HCT116 (cell line): ENCODE measurements at regions not wholly inside any gene's neighbourhood (a gene's known extent, or its start where the extent isn't known, plus 50 kb on each side); places are given as distances from the start of the nearest gene placed in this dataset.

Experiments used
- ATAC-seq: fragments of 200-7000 bp; cut with Tn5 transposase; 2 replicates; pipeline ENCODE4 v1.9.1; 2020; ENCODE audit warnings: mild to moderate bottlenecking, moderate library complexity
- BruUV-seq: library from RNA; stranded (reverse); fragments of 400-500 nt; replicated peaks from 2 replicates; lab custom pipeline; 2021; lab: Mats Ljungman, UMichigan
- CTCF ChIA-PET: fragments of 300-600 bp; sonication (Branson Sonifier 250); formaldehyde crosslinking; loops from one replicate; lab custom pipeline; 2021; ENCODE audit warnings: antibody characterized with exemption; lab: Charles Lee
- POLR2A ChIA-PET: fragments of 300-600, 350-600 bp; sonication (Branson Sonifier 250); formaldehyde crosslinking; loops from one replicate; lab custom pipeline; 2021; ENCODE audit warnings: antibody characterized with exemption; lab: Charles Lee
- RAD21 ChIA-PET, 2 experiments: fragments of 300-600 bp; sonication (Branson Sonifier 250); formaldehyde crosslinking; loops; one replicate each; lab custom pipeline; 2023; ENCODE audit warnings: low total read pairs in 2 of 2; ENCODE audit not compliant: uncharacterized antibody in 2 of 2, unreplicated experiment in 2 of 2, low non-redundant PET in 1 of 2; lab: Charles Lee
- DNase-seq: peaks from one replicate; pipeline ENCODE4 v3.0.0-alpha.2; 2010; ENCODE audit warnings: low read depth, low spot score
- H2AFZ ChIP-seq: fragments of 200-600 bp; shearing (Covaris generic), sonication (generic); 2 replicates; pipeline ENCODE4 v1.6.1; 2017; ENCODE audit warnings: low read depth, mixed run types, mixed read lengths, antibody characterized with exemption, low read length; ENCODE audit not compliant: poor library complexity, severe bottlenecking
- H3K27ac ChIP-seq: 2 replicates; pipeline ENCODE4 v1.5.1; 2012; ENCODE audit warnings: low read depth, low read length
- H3K27me3 ChIP-seq: fragments of 200-600 bp; sonication (generic); 2 replicates; pipeline ENCODE4 v1.6.1; 2016; ENCODE audit warnings: mixed run types, low read length, mixed read lengths; ENCODE audit not compliant: insufficient read depth
- H3K36me3 ChIP-seq, 2 experiments: fragments of 200-500 bp in 1 of 2; fragments of 200-600 bp in 1 of 2; sonication (Bioruptor generic) in 1 of 2; sonication (generic) in 1 of 2; 2 replicates each; pipeline versions ENCODE4 v1.5.1 to v1.6.1; 2014 to 2016; ENCODE audit warnings: low read length in 2 of 2, inconsistent platforms in 1 of 2, mixed read lengths in 1 of 2, mixed run types in 1 of 2; ENCODE audit not compliant: insufficient read depth in 2 of 2, control insufficient read depth in 1 of 2
- H3K4me1 ChIP-seq, 2 experiments: fragments of 200-600 bp in 1 of 2; sonication (generic) in 1 of 2; 2 replicates each; pipeline versions ENCODE4 v1.5.1 to v1.6.1; 2012 to 2017; ENCODE audit warnings: low read length in 2 of 2, inconsistent platforms in 1 of 2, mild to moderate bottlenecking in 1 of 2, mixed read lengths in 1 of 2, mixed run types in 1 of 2, moderate library complexity in 1 of 2; ENCODE audit not compliant: insufficient read depth in 2 of 2, control insufficient read depth in 1 of 2
- H3K4me2 ChIP-seq: fragments of 200-600 bp; sonication (generic); 2 replicates; pipeline ENCODE4 v1.6.1; 2017; ENCODE audit warnings: mixed run types, low read length, mixed read lengths
- H3K4me3 ChIP-seq, 2 experiments: fragments of 200-600 bp in 1 of 2; sonication (generic) in 1 of 2; replicated peaks in 1 of 2; 2 replicates each; pipeline ENCODE4 v1.5.1; 2011 to 2016; ENCODE audit warnings: low read length in 2 of 2, control low read depth in 1 of 2, low read depth in 1 of 2, mild to moderate bottlenecking in 1 of 2, mixed read lengths in 1 of 2, mixed run types in 1 of 2
- H3K79me2 ChIP-seq: fragments of 200-600 bp; sonication (generic); 2 replicates; pipeline ENCODE4 v1.6.1; 2017; ENCODE audit warnings: mild to moderate bottlenecking, mixed run types, low read length, moderate library complexity, mixed read lengths; ENCODE audit not compliant: insufficient read depth
- H3K9ac ChIP-seq: fragments of 200-600 bp; sonication (generic); 2 replicates; pipeline ENCODE4 v1.6.1; 2016; ENCODE audit warnings: low read length, mixed read lengths
- H3K9me2 ChIP-seq: fragments of 200-600 bp; sonication (generic), shearing (Covaris generic); 2 replicates; pipeline ENCODE4 v1.6.1; 2017; ENCODE audit warnings: mixed run types, mild to moderate bottlenecking, moderate library complexity; ENCODE audit not compliant: insufficient read depth
- H3K9me3 ChIP-seq, 2 experiments: fragments of 200-500 bp in 1 of 2; fragments of 200-600 bp in 1 of 2; sonication (Bioruptor generic) in 1 of 2; sonication (generic) in 1 of 2; 2 replicates each; pipeline ENCODE4 v1.6.1; 2014 to 2017; ENCODE audit warnings: low read length in 2 of 2, mixed read lengths in 2 of 2, inconsistent platforms in 1 of 2, low read depth in 1 of 2, mild to moderate bottlenecking in 1 of 2, mixed run types in 1 of 2, moderate library complexity in 1 of 2; ENCODE audit not compliant: control insufficient read depth in 1 of 2, insufficient read depth in 1 of 2
- H4K20me1 ChIP-seq: fragments of 200-600 bp; sonication (generic), shearing (Covaris generic); 2 replicates; pipeline ENCODE4 v1.6.1; 2017; ENCODE audit warnings: mixed run types, mild to moderate bottlenecking, moderate library complexity; ENCODE audit not compliant: insufficient read depth
- CBX3 ChIP-seq: IDR thresholded peaks from 2 replicates; pipeline ENCODE4 v1.6.1; 2012; ENCODE audit warnings: low read depth
- ELF1 ChIP-seq: IDR thresholded peaks from 2 replicates; pipeline ENCODE4 v1.6.1; 2012; ENCODE audit warnings: low read depth, borderline replicate concordance
- MAX ChIP-seq: IDR thresholded peaks from 2 replicates; pipeline ENCODE4 v1.6.1; 2012
- SIN3A ChIP-seq: IDR thresholded peaks from 2 replicates; pipeline ENCODE4 v1.6.1; 2012; ENCODE audit warnings: low read depth
- SRF ChIP-seq: IDR thresholded peaks from 2 replicates; pipeline ENCODE4 v1.6.1; 2012; ENCODE audit warnings: low read depth
- TCF7L2 ChIP-seq: IDR thresholded peaks from 2 replicates; pipeline ENCODE4 v1.7.0; 2011; ENCODE audit warnings: borderline replicate concordance, inconsistent platforms; ENCODE audit not compliant: insufficient read depth, insufficient read length; ENCODE audit errors: extremely low read depth
- intact Hi-C: fragments of 100-400 bp; cut with micrococcal nuclease; formaldehyde crosslinking; loops from 2 replicates; pipeline ENCODE4 v1.10.0; 2022
- TF ChIP-seq, protein P1 (sequence below), 3 experiments: fragments of 200-600 bp in 1 of 3; sonication (generic) in 1 of 3; IDR thresholded peaks in 2 of 3; conservative IDR thresholded peaks in 1 of 3; 2 replicates each; pipeline ENCODE4 v1.5.1; 2012 to 2017; ENCODE audit warnings: low read depth in 2 of 3, low read length in 2 of 3, antibody characterized with exemption in 1 of 3, borderline replicate concordance in 1 of 3, control low read depth in 1 of 3, mild to moderate bottlenecking in 1 of 3, mixed read lengths in 1 of 3, mixed run types in 1 of 3, moderate library complexity in 1 of 3; ENCODE audit not compliant: insufficient read depth in 1 of 3
- TF ChIP-seq, protein P2 (sequence below): IDR thresholded peaks from 2 replicates; pipeline ENCODE4 v1.6.1; 2011; ENCODE audit warnings: mild to moderate bottlenecking, low read length, moderate library complexity; ENCODE audit not compliant: insufficient replicate concordance; ENCODE audit errors: extremely low read depth

GRCh38 chr2:104930732-104931131, 76.8 kb downstream of the POU3F3 start:
- H4K20me1 ChIP-seq = no peaks in the 10 kb centered on the region
- no peak overlapping the region for H3K27ac ChIP-seq
- BruUV-seq = no TSS peak
- ChIA-PET POLR2A (no interaction called here), RAD21 (no interaction called here), CTCF (no interaction called here)
- no peak overlapping the region for H3K9ac ChIP-seq
- no peak for TF ChIP-seq MAX
- no peak for TF ChIP-seq CBX3
- no peak for TF ChIP-seq TCF7L2
- TF ChIP-seq SIN3A = no peak
- TF ChIP-seq, protein P1, sequence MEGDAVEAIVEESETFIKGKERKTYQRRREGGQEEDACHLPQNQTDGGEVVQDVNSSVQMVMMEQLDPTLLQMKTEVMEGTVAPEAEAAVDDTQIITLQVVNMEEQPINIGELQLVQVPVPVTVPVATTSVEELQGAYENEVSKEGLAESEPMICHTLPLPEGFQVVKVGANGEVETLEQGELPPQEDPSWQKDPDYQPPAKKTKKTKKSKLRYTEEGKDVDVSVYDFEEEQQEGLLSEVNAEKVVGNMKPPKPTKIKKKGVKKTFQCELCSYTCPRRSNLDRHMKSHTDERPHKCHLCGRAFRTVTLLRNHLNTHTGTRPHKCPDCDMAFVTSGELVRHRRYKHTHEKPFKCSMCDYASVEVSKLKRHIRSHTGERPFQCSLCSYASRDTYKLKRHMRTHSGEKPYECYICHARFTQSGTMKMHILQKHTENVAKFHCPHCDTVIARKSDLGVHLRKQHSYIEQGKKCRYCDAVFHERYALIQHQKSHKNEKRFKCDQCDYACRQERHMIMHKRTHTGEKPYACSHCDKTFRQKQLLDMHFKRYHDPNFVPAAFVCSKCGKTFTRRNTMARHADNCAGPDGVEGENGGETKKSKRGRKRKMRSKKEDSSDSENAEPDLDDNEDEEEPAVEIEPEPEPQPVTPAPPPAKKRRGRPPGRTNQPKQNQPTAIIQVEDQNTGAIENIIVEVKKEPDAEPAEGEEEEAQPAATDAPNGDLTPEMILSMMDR (IDR thresholded peaks at IDR 0.05 in 2 of 3, conservative IDR thresholded peaks at IDR 0.05 in 1 of 3; ENCODE audit: borderline replicate concordance in 1 of 3, insufficient read depth in 1 of 3, low read depth in 2 of 3, low read length in 2 of 3) = no peak
- no peak for TF ChIP-seq SRF
- H3K4me2 ChIP-seq = no peak overlapping the region
- ATAC-seq (no peak), DNase-seq (no peak)
- H3K27me3 ChIP-seq = peaks cover 16% of the 10 kb centered on the region
- H3K9me3 ChIP-seq = no peaks in the 10 kb centered on the region
- H3K4me3 ChIP-seq = no peak overlapping the region
- no peak overlapping the region for H2AFZ ChIP-seq
- H3K9me2 ChIP-seq = no peaks in the 10 kb centered on the region
- no peaks in the 10 kb centered on the region for H3K4me1 ChIP-seq
- H3K79me2 ChIP-seq = no peaks in the 10 kb centered on the region
- intact Hi-C loops = no loop called here
- no peaks in the 10 kb centered on the region for H3K36me3 ChIP-seq

DNA sequence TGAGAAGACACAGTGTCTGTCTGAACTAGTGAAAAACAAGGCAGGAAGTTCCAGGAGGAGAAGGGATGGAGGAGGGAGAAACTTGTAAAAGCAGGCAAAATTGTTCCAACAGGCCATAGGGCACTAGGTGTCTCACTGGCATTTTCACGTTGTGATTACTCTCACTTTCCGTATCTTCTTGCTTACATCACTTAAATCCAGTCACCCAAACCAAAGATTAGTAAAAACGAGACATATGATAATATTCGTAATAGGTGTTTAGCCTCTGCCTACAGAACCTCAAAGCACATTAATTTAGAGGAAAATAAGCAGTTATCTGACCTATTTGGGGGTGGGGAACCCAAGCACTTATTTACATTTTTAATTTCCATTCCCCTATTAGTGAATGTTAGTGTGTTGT, 78.3 kb downstream of the POU3F3 start:
- no peak overlapping the region for H3K4me2 ChIP-seq
- intact Hi-C loops = no loop called here
- H3K27me3 ChIP-seq = peaks cover 16% of the 10 kb centered on the region
- TF ChIP-seq ELF1 = no peak
- TF ChIP-seq, protein P2, sequence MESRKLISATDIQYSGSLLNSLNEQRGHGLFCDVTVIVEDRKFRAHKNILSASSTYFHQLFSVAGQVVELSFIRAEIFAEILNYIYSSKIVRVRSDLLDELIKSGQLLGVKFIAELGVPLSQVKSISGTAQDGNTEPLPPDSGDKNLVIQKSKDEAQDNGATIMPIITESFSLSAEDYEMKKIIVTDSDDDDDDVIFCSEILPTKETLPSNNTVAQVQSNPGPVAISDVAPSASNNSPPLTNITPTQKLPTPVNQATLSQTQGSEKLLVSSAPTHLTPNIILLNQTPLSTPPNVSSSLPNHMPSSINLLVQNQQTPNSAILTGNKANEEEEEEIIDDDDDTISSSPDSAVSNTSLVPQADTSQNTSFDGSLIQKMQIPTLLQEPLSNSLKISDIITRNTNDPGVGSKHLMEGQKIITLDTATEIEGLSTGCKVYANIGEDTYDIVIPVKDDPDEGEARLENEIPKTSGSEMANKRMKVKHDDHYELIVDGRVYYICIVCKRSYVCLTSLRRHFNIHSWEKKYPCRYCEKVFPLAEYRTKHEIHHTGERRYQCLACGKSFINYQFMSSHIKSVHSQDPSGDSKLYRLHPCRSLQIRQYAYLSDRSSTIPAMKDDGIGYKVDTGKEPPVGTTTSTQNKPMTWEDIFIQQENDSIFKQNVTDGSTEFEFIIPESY = no peak
- TF ChIP-seq, all 23 proteins: peak for 0
- Histone ChIP-seq H3K9me2 (no peaks in the 10 kb centered on the region), H2AFZ (no peak overlapping the region), H3K36me3 (no peaks in the 10 kb centered on the region), H3K79me2 (no peaks in the 10 kb centered on the region), H3K9ac (no peak overlapping the region), H3K27ac (no peak overlapping the region), H3K4me1 (no peaks in the 10 kb centered on the region), H4K20me1 (no peaks in the 10 kb centered on the region), H3K4me3 (no peak overlapping the region), H3K9me3 (no peaks in the 10 kb centered on the region)
- BruUV-seq = no TSS peak
- ChIA-PET POLR2A (no interaction called here), RAD21 (no interaction called here), CTCF (no interaction called here)
- ATAC-seq = no peak
- no peak for DNase-seq
